ENCODE measurements at regions not wholly inside any gene's neighbourhood (a gene's known extent, or its start where the extent isn't known, plus 50 kb on each side); places are given as distances from the start of the nearest gene placed in this dataset.

GRCh38 chr18:2303517-2304238, 267.6 kb downstream of the METTL4 start:
- Histone ChIP-seq H3K4me1 (no peaks in the 10 kb centered on the region), H3K4me3 (no peak overlapping the region), H3K9me3 (no peaks in the 10 kb centered on the region), H3K27me3 (no peaks in the 10 kb centered on the region), H3K36me3 (no peaks in the 10 kb centered on the region), H3K27ac (no peak overlapping the region)
- TF ChIP-seq CTCF (IDR thresholded peaks at IDR 0.05) = no peak
- DNase-seq (ENCODE audit: low spot score in 2 of 2) = no peak
- intact Hi-C loops (cut with DNase I) = no loop called here

GRCh38 chr18:2304378-2305175, 266.7 kb downstream of the METTL4 start:
- TF ChIP-seq CTCF (IDR thresholded peaks at IDR 0.05) = no peak
- no peaks in the 10 kb centered on the region for H3K4me1 ChIP-seq
- no peaks in the 10 kb centered on the region for H3K36me3 ChIP-seq
- no peak for DNase-seq (ENCODE audit: low spot score in 2 of 2)
- no peaks in the 10 kb centered on the region for H3K9me3 ChIP-seq
- intact Hi-C loops (cut with DNase I) = no loop called here
- H3K27ac ChIP-seq = no peak overlapping the region
- no peaks in the 10 kb centered on the region for H3K27me3 ChIP-seq
- H3K4me3 ChIP-seq = no peak overlapping the region

GRCh38 chr18:2306606-2307005, 264.7 kb downstream of the METTL4 start:
- Histone ChIP-seq H3K36me3 (no peaks in the 10 kb centered on the region), H3K27me3 (no peaks in the 10 kb centered on the region), H3K4me3 (no peak overlapping the region), H3K9me3 (no peaks in the 10 kb centered on the region), H3K4me1 (no peaks in the 10 kb centered on the region), H3K27ac (no peak overlapping the region)
- no peak for DNase-seq (ENCODE audit: low spot score in 2 of 2)
- TF ChIP-seq CTCF (IDR thresholded peaks at IDR 0.05) = no peak
- intact Hi-C loops (cut with DNase I) = no loop called here

GRCh38 chr18:2310886-2311285, 260.4 kb downstream of the METTL4 start:
- intact Hi-C loops (cut with DNase I) = no loop called here
- no peaks in the 10 kb centered on the region for H3K36me3 ChIP-seq
- no peak overlapping the region for H3K4me3 ChIP-seq

GRCh38 chr18:2312440-2312839, 258.9 kb downstream of the METTL4 start:
- H3K27me3 ChIP-seq = no peaks in the 10 kb centered on the region
- H3K9me3 ChIP-seq = no peaks in the 10 kb centered on the region
- no peaks in the 10 kb centered on the region for H3K36me3 ChIP-seq
- H3K4me1 ChIP-seq = no peaks in the 10 kb centered on the region
- no peak for TF ChIP-seq CTCF (IDR thresholded peaks at IDR 0.05)
- no peak for DNase-seq (ENCODE audit: low spot score in 2 of 2)
- intact Hi-C loops (cut with DNase I) = no loop called here
- H3K27ac ChIP-seq = no peak overlapping the region
- no peak overlapping the region for H3K4me3 ChIP-seq

More at GRCh38 chr18:2310886-2311285, 260.4 kb downstream of the METTL4 start:
- no peaks in the 10 kb centered on the region for H3K4me1 ChIP-seq
- TF ChIP-seq CTCF (IDR thresholded peaks at IDR 0.05) = no peak
- no peaks in the 10 kb centered on the region for H3K27me3 ChIP-seq
- H3K9me3 ChIP-seq = no peaks in the 10 kb centered on the region
- no peak for DNase-seq (ENCODE audit: low spot score in 2 of 2)
- no peak overlapping the region for H3K27ac ChIP-seq

Measured in ascending aorta (tissue), 2 donors.